Hepatocyte (in vitro differentiated cells): ENCODE measurements at regions not wholly inside any gene's neighbourhood (a gene's known extent, or its start where the extent isn't known, plus 50 kb on each side); places are given as distances from the start of the nearest gene placed in this dataset.

ENCODE experiments used
- DNase-seq: peaks from one replicate; pipeline ENCODE4 v3.0.0-alpha.2; 2016; ENCODE audit warnings: low spot score
- H2AFZ ChIP-seq: fragments of 200-600 bp; sonication (generic); 2 replicates; pipeline ENCODE4 v1.6.0; 2016; ENCODE audit warnings: antibody characterized with exemption, mild to moderate bottlenecking
- H3K27ac ChIP-seq: fragments of 200-600 bp; sonication (generic); 2 replicates; pipeline ENCODE4 v1.5.1; 2016; ENCODE audit warnings: mild to moderate bottlenecking
- H3K27me3 ChIP-seq: fragments of 200-600 bp; sonication (generic); 2 replicates; pipeline ENCODE4 v1.6.1; 2016
- H3K36me3 ChIP-seq: fragments of 200-600 bp; sonication (generic); replicated peaks from 2 replicates; pipeline ENCODE4 v1.5.1; 2016; ENCODE audit warnings: low read depth; ENCODE audit not compliant: insufficient read depth
- H3K4me1 ChIP-seq: fragments of 200-600 bp; sonication (generic); 2 replicates; pipeline ENCODE4 v1.5.1; 2016; ENCODE audit warnings: mild to moderate bottlenecking, moderate library complexity; ENCODE audit not compliant: insufficient read depth
- H3K4me2 ChIP-seq: fragments of 200-600 bp; sonication (generic); 2 replicates; pipeline ENCODE4 v1.6.0; 2016
- H3K4me3 ChIP-seq: fragments of 200-600 bp; sonication (generic); 2 replicates; pipeline ENCODE4 v1.5.1; 2016; ENCODE audit warnings: mild to moderate bottlenecking
- H3K79me2 ChIP-seq: fragments of 200-600 bp; sonication (generic); 2 replicates; pipeline ENCODE4 v1.6.0; 2017; ENCODE audit warnings: mild to moderate bottlenecking
- H3K9me2 ChIP-seq: fragments of 200-600 bp; sonication (generic); replicated peaks from 2 replicates; pipeline ENCODE4 v1.6.0; 2017; ENCODE audit warnings: mild to moderate bottlenecking; ENCODE audit not compliant: insufficient read depth
- H3K9me3 ChIP-seq: fragments of 200-600 bp; sonication (generic); 2 replicates; pipeline ENCODE4 v1.5.1; 2016; ENCODE audit warnings: low read depth, mild to moderate bottlenecking
- H4K20me1 ChIP-seq: fragments of 200-600 bp; sonication (generic); 2 replicates; pipeline ENCODE4 v1.6.0; 2016; ENCODE audit warnings: mild to moderate bottlenecking; ENCODE audit not compliant: insufficient read depth, poor library complexity, severe bottlenecking
- EZH2 ChIP-seq: fragments of 200-600 bp; sonication (generic); IDR thresholded peaks from 2 replicates; pipeline ENCODE4 v1.6.1; 2016; ENCODE audit warnings: antibody characterized with exemption, mild to moderate bottlenecking, borderline replicate concordance
- EZH2phosphoT487 ChIP-seq: fragments of 200-600 bp; sonication (generic); IDR thresholded peaks from one replicate; pipeline ENCODE4 v1.6.1; 2018; ENCODE audit warnings: antibody characterized with exemption, mild to moderate bottlenecking, low read depth, moderate library complexity; ENCODE audit not compliant: unreplicated experiment, severe bottlenecking
- WGBS: methylation state at CpG from one replicate; pipeline ENCODE4 v1.1.6; 2016; ENCODE audit warnings: low lambda C conversion rate; ENCODE audit errors: missing lambda C conversion rate; 5-methylcytosine and 5-hydroxymethylcytosine counted together
- TF ChIP-seq, protein P1 (sequence below): fragments of 200-600 bp; sonication (generic); IDR thresholded peaks from 2 replicates; pipeline ENCODE4 v1.5.1; 2016; ENCODE audit warnings: antibody characterized with exemption, mild to moderate bottlenecking; ENCODE audit not compliant: poor library complexity

DNA sequence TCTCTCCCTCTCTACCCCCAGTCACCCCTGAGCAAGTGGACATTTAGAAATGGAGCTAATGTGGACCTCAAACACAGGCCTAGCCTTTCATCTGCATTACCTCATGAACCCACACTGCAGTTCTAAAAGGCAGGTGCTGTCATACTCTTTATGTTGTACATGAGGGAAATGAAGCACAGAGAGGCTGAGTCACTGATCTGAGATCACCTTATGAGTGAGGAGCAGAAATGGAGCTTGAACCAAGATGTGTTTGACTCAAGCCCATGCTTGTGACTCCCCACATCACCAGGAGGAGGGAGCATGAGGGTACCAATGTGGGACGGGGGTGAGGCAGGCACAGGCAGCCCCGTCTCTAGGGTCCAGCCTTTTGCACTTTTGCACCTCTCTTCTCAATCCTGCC lies 702.8 kb downstream of the PTPRU start:
- no peaks in the 10 kb centered on the region for H3K9me3 ChIP-seq
- H2AFZ ChIP-seq = no peak overlapping the region
- H3K4me3 ChIP-seq = no peak overlapping the region
- no peaks in the 10 kb centered on the region for H3K36me3 ChIP-seq
- H3K27me3 ChIP-seq = no peaks in the 10 kb centered on the region
- no peaks in the 10 kb centered on the region for H4K20me1 ChIP-seq
- no peaks in the 10 kb centered on the region for H3K9me2 ChIP-seq
- no peak overlapping the region for H3K4me2 ChIP-seq
- no peak overlapping the region for H3K27ac ChIP-seq
- H3K79me2 ChIP-seq = no peaks in the 10 kb centered on the region
- no peak for DNase-seq
- 90% methylated on average over 2 of the region's 2 CpGs for WGBS
- TF ChIP-seq EZH2 (no peak), EZH2phosphoT487 (no peak)
- TF ChIP-seq, protein P1, sequence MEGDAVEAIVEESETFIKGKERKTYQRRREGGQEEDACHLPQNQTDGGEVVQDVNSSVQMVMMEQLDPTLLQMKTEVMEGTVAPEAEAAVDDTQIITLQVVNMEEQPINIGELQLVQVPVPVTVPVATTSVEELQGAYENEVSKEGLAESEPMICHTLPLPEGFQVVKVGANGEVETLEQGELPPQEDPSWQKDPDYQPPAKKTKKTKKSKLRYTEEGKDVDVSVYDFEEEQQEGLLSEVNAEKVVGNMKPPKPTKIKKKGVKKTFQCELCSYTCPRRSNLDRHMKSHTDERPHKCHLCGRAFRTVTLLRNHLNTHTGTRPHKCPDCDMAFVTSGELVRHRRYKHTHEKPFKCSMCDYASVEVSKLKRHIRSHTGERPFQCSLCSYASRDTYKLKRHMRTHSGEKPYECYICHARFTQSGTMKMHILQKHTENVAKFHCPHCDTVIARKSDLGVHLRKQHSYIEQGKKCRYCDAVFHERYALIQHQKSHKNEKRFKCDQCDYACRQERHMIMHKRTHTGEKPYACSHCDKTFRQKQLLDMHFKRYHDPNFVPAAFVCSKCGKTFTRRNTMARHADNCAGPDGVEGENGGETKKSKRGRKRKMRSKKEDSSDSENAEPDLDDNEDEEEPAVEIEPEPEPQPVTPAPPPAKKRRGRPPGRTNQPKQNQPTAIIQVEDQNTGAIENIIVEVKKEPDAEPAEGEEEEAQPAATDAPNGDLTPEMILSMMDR = no peak
- H3K4me1 ChIP-seq = no peaks in the 10 kb centered on the region

GRCh38 chr1:29937356-29937755 lies 701.0 kb downstream of the PTPRU start:
- 89% methylated on average over 1 of the region's 1 CpG for WGBS
- H3K79me2 ChIP-seq = no peaks in the 10 kb centered on the region
- H3K9me3 ChIP-seq = no peaks in the 10 kb centered on the region
- no peaks in the 10 kb centered on the region for H4K20me1 ChIP-seq
- TF ChIP-seq, protein P1 = no peak
- TF ChIP-seq EZH2 (no peak), EZH2phosphoT487 (no peak)
- no peak overlapping the region for H3K4me3 ChIP-seq
- H3K9me2 ChIP-seq = no peaks in the 10 kb centered on the region
- no peaks in the 10 kb centered on the region for H3K4me1 ChIP-seq
- H3K36me3 ChIP-seq = no peaks in the 10 kb centered on the region
- no peak overlapping the region for H3K4me2 ChIP-seq
- no peak overlapping the region for H3K27ac ChIP-seq
- H2AFZ ChIP-seq = no peak overlapping the region
- no peak for DNase-seq
- no peaks in the 10 kb centered on the region for H3K27me3 ChIP-seq

GRCh38 chr1:29936031-29936544 lies 699.8 kb downstream of the PTPRU start:
- H3K4me1 ChIP-seq = no peaks in the 10 kb centered on the region
- H3K79me2 ChIP-seq = no peaks in the 10 kb centered on the region
- H3K9me3 ChIP-seq = no peaks in the 10 kb centered on the region
- H3K27ac ChIP-seq = no peak overlapping the region
- TF ChIP-seq EZH2phosphoT487 (no peak), EZH2 (no peak)
- TF ChIP-seq, protein P1 = no peak
- peaks cover 7% of the 10 kb centered on the region for H3K27me3 ChIP-seq
- no peak overlapping the region for H3K4me2 ChIP-seq
- no peaks in the 10 kb centered on the region for H4K20me1 ChIP-seq
- WGBS = 92% methylated on average over 7 of the region's 7 CpGs
- no peak overlapping the region for H2AFZ ChIP-seq
- no peak overlapping the region for H3K4me3 ChIP-seq
- no peak for DNase-seq
- H3K9me2 ChIP-seq = no peaks in the 10 kb centered on the region
- H3K36me3 ChIP-seq = no peaks in the 10 kb centered on the region

DNA sequence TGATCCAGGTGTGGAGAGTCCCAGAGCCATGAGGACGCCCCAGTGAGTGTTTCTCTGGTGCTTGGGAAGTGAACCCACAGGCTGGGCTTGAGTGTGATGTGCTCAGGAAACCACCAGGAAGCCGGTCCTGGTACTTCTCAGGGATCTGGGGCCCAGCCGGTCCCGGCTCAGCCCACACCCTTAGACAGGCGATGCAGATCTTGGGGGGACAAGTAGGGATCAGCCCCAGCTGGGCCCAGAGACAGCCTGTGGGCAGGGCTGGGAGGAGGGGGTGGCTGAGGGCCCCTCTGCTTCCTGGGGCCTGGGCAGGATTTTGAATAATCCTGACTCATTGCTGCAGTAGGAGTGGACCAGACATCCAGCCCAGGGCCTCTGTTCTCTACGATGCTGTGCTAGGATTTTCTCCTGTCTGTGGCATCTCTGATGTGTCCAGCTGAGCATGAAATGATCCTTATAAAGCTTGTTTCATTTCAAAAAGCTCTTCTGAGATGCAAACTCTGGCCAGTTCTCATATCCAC lies 698.0 kb downstream of the PTPRU start:
- H4K20me1 ChIP-seq = no peaks in the 10 kb centered on the region
- H3K27me3 ChIP-seq = peaks cover 7% of the 10 kb centered on the region
- H3K36me3 ChIP-seq = no peaks in the 10 kb centered on the region
- H3K9me2 ChIP-seq = no peaks in the 10 kb centered on the region
- H3K79me2 ChIP-seq = no peaks in the 10 kb centered on the region
- H3K27ac ChIP-seq = no peak overlapping the region
- TF ChIP-seq EZH2 = no peak
- TF ChIP-seq EZH2phosphoT487 = no peak
- TF ChIP-seq, protein P1 = no peak
- WGBS = 78% methylated on average over 6 of the region's 6 CpGs
- no peak for DNase-seq
- no peaks in the 10 kb centered on the region for H3K4me1 ChIP-seq
- H3K9me3 ChIP-seq = no peaks in the 10 kb centered on the region
- H3K4me2 ChIP-seq = no peak overlapping the region
- no peak overlapping the region for H2AFZ ChIP-seq
- no peak overlapping the region for H3K4me3 ChIP-seq
